ENCODE measurements at regions not wholly inside any gene's neighbourhood (a gene's known extent, or its start where the extent isn't known, plus 50 kb on each side); places are given as distances from the start of the nearest gene placed in this dataset.
"Not testable (repeated sequence)": the region's sequence is repeated elsewhere in the genome, so short reads cannot be mapped to it uniquely, and the experiment has no call there.

- WGBS, 3 donors = 20 to 57% (median 56%) methylated on average over 2 of the region's 2 CpGs
- no peak overlapping the region for H3K27ac ChIP-seq (ENCODE audit: low read depth, low read length)
Observed at GRCh38 chr4:38386005-38386551, 277.9 kb upstream of the KLF3 start.

DNA sequence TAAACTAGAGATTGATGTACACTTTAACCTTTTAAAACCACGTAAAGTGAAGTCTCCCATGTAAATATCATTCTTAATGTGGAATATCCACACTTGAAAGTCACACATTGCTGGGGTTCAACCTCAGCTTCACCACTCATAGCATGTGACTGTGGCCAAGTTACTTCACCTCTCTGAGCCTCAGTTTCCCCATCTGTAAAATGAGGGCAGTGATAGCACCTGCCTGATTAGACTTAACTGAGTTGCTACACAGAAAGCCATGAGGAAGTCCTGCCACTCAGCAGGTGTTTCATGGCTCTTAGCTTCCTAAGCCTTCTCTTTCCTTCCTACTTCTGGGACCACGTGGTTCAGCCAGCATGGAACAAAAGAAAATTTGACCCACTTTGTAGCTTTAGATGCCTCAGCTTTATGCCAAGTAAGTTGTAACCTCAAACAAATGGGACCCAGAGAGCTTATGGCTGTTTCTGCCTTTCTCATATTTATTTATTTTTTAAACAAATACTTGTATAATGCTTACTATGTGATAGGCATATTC lies 277.3 kb upstream of the KLF3 start:
- 39 to 60% (median 53%) methylated on average over 2 of the region's 2 CpGs for WGBS, 3 donors
- H3K27ac ChIP-seq (ENCODE audit: low read depth, low read length) = no peak overlapping the region

GRCh38 chr4:38387348-38387747 lies 276.7 kb upstream of the KLF3 start:
- H3K27ac ChIP-seq (ENCODE audit: low read depth, low read length) = no peak overlapping the region
- 59 to 74% (median 61%) methylated on average over 1 of the region's 1 CpG for WGBS, 3 donors

DNA sequence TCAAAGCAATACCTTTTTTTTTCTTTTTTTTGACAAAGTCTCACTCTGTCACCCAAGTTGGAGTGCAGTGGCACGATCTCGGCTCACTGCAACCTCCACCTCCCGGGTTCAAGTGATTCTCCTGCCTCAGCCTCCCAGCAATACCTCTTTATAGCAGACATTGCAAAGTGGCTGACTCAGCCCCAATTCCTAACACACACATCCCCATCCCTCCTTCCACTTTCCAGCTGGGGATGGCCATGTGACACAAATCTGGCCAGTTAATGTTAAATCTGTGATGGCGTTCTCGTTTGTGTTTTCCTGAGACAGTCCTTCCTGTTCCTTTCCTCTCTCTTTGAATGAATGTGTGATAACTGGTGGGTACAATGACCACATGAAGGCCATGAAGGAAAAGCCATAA lies 276.2 kb upstream of the KLF3 start:
- no peak overlapping the region for H3K27ac ChIP-seq (ENCODE audit: low read depth, low read length)
- 57 to 81% (median 71%) methylated on average over 5 of the region's 5 CpGs for WGBS, 3 donors

GRCh38 chr4:38388907-38389306 lies 275.1 kb upstream of the KLF3 start:
- H3K27ac ChIP-seq (ENCODE audit: low read depth, low read length) = not testable (repeated sequence)
- WGBS, 3 donors = 0 to 100% (median 96%) methylated on average over 1 of the region's 1 CpG

GRCh38 chr4:38390969-38391545 lies 272.9 kb upstream of the KLF3 start:
- H3K27ac ChIP-seq (ENCODE audit: low read depth, low read length) = no peak overlapping the region

- WGBS, 3 donors = 98 to 100% (median 100%) methylated on average over 1 of the region's 1 CpG
- no peak overlapping the region for H3K27ac ChIP-seq (ENCODE audit: low read depth, low read length)
Observed at GRCh38 chr4:38392223-38392855, 271.7 kb upstream of the KLF3 start.

DNA sequence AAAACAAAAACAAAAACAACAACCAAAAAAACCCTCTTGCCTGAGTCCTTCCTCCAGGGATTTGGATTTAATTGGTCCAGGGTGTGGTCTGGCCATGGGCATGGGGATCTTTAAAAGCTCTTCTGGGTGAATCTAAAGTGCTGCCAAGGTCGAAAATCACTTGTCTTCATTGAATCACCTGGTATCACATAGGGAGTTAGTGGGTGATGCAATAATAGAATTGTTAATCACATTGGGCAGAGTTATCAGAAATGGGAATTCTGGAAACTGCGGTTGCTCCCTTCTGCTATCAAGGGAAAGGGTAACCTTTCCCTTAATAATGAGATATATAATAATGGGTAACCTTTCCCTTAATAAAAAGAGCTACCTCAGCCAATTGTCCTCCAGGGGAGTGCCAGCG lies 267.9 kb upstream of the KLF3 start:
- H3K27ac ChIP-seq (ENCODE audit: low read depth, low read length) = no peak overlapping the region
- WGBS, 3 donors = 62 to 82% (median 82%) methylated on average over 3 of the region's 3 CpGs

- 32 to 75% (median 70%) methylated on average over 4 of the region's 4 CpGs for WGBS, 3 donors
- no peak overlapping the region for H3K27ac ChIP-seq (ENCODE audit: low read depth, low read length)
Observed at GRCh38 chr4:38396845-38397547, 267.0 kb upstream of the KLF3 start.

- 90 to 96% (median 91%) methylated on average over 3 of the region's 3 CpGs for whole genome bisulfite sequencing, 3 donors
- no peak overlapping the region for H3K27ac ChIP-seq (ENCODE audit: low read depth, low read length)
Observed at GRCh38 chr4:38400946-38401345, 263.1 kb upstream of the KLF3 start.

DNA sequence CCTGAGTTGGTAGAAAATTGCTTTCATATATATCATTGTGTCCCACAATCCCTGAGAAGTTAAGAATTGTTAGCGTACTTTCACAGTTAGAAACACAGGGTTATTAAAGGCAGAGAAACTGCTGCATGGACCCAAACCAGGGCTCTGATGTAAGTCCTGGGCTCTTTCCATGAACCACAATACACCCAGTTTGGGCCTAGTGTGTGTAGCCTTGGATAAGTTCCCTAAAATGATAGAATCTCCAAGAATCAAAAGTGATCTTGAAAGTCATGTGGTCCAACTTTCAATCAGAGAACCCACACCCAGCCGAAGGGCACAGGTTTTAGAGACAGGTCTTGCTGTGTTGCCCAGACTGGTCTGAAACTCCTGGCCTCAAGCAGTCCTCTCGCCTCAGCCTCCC lies 257.8 kb upstream of the KLF3 start:
- WGBS, 3 donors = 82 to 94% (median 89%) methylated on average over 3 of the region's 3 CpGs
- no peak overlapping the region for H3K27ac ChIP-seq (ENCODE audit: low read depth, low read length)

- no peak overlapping the region for H3K27ac ChIP-seq (ENCODE audit: low read depth, low read length)
- 77 to 86% (median 86%) methylated on average over 2 of the region's 2 CpGs for WGBS, 3 donors
Observed at GRCh38 chr4:38409852-38410251, 254.1 kb upstream of the KLF3 start.

- H3K27ac ChIP-seq (ENCODE audit: low read depth, low read length) = no peak overlapping the region
- 71 to 81% (median 72%) methylated on average over 4 of the region's 4 CpGs for WGBS, 3 donors
Observed at GRCh38 chr4:38411092-38411491, 252.9 kb upstream of the KLF3 start.

GRCh38 chr4:38411981-38412536 lies 251.9 kb upstream of the KLF3 start:
- WGBS, 3 donors = 53 to 68% (median 56%) methylated on average over 5 of the region's 5 CpGs
- no peak overlapping the region for H3K27ac ChIP-seq (ENCODE audit: low read depth, low read length)

GRCh38 chr4:38413524-38414341 lies 250.3 kb upstream of the KLF3 start:
- WGBS, 3 donors = 71 to 74% (median 74%) methylated on average over 2 of the region's 2 CpGs

DNA sequence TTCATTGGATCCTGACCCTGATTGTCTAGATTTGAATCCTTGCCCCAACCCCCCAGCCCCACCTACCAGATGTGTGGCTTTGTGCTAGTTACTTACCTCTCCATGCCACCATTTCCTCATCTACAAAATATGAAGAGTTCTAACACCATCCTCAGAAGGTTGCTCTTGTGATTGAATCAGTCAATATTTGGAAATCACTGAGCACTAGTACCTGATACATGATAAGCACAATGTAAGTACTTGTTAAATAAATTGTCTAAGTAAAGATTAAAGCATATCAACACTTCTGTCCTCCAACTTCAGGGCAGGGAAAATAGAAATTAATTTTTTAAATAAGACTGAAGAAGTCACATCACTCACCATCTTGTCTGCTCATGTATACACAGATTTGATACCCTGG lies 249.6 kb upstream of the KLF3 start:
- H3K27ac ChIP-seq (ENCODE audit: low read depth, low read length) = no peak overlapping the region

More at GRCh38 chr4:38413524-38414341, 250.3 kb upstream of the KLF3 start:
- no peak overlapping the region for H3K27ac ChIP-seq (ENCODE audit: low read depth, low read length)

- H3K27ac ChIP-seq (ENCODE audit: low read depth, low read length) = no peak overlapping the region
- WGBS, 3 donors = 75 to 82% (median 75%) methylated on average over 6 of the region's 6 CpGs
Observed at GRCh38 chr4:38415682-38416081, 248.3 kb upstream of the KLF3 start.

GRCh38 chr4:38416450-38417014 lies 247.5 kb upstream of the KLF3 start:
- H3K27ac ChIP-seq (ENCODE audit: low read depth, low read length) = no peak overlapping the region
- WGBS, 3 donors = 93 to 100% (median 96%) methylated on average over 1 of the region's 1 CpG
